ENCODE measurements at regions not wholly inside any gene's neighbourhood (a gene's known extent, or its start where the extent isn't known, plus 50 kb on each side); places are given as distances from the start of the nearest gene placed in this dataset.

DNA sequence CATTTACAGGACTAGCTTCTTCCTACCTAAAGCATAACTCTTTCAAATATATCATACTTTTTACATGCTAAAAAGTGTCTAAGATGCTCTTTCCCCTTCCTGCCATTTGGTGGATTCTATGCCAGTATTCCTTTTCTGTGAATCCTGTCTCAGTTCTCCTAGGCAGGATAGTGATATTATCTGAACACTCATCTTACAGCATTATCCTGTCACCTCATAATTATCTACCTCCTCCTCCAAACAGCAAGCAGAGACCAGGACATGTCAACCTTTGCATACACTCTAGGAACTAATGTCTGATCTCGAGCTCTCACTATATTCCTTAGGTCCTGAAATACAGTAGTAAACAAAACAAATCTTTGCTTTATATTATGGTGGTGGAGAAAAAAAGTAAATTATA is 275.5 kb downstream of the FAM181B start:
- no peak overlapping the region for H3K27ac Mint-ChIP-seq (ENCODE audit: unreplicated experiment)
- H3K4me3 Mint-ChIP-seq (ENCODE audit: unreplicated experiment), result no peak overlapping the region
- H3K36me3 Mint-ChIP-seq (ENCODE audit: low read depth, unreplicated experiment), result no peaks in the 10 kb centered on the region
- DNase-seq (ENCODE audit: low spot score), result no peak
- no peaks in the 10 kb centered on the region for H3K4me1 Mint-ChIP-seq (ENCODE audit: unreplicated experiment)
- peaks cover 4% of the 10 kb centered on the region for H3K9me3 Mint-ChIP-seq (ENCODE audit: unreplicated experiment)
- H3K27me3 Mint-ChIP-seq (ENCODE audit: unreplicated experiment), result no peaks in the 10 kb centered on the region
- TF ChIP-seq, protein P1, sequence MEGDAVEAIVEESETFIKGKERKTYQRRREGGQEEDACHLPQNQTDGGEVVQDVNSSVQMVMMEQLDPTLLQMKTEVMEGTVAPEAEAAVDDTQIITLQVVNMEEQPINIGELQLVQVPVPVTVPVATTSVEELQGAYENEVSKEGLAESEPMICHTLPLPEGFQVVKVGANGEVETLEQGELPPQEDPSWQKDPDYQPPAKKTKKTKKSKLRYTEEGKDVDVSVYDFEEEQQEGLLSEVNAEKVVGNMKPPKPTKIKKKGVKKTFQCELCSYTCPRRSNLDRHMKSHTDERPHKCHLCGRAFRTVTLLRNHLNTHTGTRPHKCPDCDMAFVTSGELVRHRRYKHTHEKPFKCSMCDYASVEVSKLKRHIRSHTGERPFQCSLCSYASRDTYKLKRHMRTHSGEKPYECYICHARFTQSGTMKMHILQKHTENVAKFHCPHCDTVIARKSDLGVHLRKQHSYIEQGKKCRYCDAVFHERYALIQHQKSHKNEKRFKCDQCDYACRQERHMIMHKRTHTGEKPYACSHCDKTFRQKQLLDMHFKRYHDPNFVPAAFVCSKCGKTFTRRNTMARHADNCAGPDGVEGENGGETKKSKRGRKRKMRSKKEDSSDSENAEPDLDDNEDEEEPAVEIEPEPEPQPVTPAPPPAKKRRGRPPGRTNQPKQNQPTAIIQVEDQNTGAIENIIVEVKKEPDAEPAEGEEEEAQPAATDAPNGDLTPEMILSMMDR (IDR thresholded peaks at IDR 0.05; ENCODE audit: unreplicated experiment), result no peak

DNA sequence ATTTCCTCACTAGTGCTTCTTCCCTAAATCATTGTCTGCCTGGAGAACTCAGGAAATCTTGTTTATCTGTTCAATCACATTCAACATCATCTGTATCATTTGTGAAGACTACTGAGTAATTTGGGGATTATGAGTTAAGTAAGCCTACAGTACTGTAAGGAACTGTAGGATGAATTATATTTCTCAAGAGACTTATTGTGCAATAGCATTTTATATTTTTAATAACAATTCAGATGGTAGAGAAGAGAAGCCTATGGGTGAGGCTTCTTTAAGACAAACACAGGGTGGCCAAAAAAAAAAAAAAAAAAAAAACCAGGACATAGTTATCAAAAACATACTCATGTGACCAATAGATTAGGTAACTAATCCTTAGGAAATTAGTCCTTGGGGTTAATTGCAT is 282.7 kb downstream of the FAM181B start:
- H3K27me3 Mint-ChIP-seq (ENCODE audit: unreplicated experiment), result no peaks in the 10 kb centered on the region
- H3K4me1 Mint-ChIP-seq (ENCODE audit: unreplicated experiment), result no peaks in the 10 kb centered on the region
- DNase-seq (ENCODE audit: low spot score), result no peak
- TF ChIP-seq, protein P1 (IDR thresholded peaks at IDR 0.05; ENCODE audit: unreplicated experiment), result no peak
- H3K27ac Mint-ChIP-seq (ENCODE audit: unreplicated experiment), result no peak overlapping the region
- H3K4me3 Mint-ChIP-seq (ENCODE audit: unreplicated experiment), result no peak overlapping the region
- H3K36me3 Mint-ChIP-seq (ENCODE audit: low read depth, unreplicated experiment), result no peaks in the 10 kb centered on the region
- no peaks in the 10 kb centered on the region for H3K9me3 Mint-ChIP-seq (ENCODE audit: unreplicated experiment)

DNA sequence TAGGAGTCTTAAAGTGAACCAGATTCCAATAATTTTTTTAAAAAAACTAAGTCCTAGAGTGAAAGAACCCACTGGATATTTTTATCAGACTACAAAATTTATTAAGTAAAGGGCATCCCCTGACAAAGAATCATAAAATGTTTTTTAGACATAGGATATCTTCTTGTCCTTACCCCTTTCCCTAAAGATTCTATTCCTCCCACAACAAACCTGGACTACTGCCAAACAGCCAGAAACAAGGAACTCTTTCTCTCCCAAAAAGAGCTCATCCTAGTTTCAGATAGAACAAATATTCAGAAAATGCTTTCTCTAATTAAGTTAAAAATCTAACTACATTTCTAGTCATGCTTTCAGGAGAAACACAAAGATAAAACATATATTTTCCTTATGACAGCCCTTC is 327.1 kb downstream of the FAM181B start:
- no peaks in the 10 kb centered on the region for H3K36me3 Mint-ChIP-seq (ENCODE audit: low read depth, unreplicated experiment)
- H3K9me3 Mint-ChIP-seq (ENCODE audit: unreplicated experiment), result peaks cover 5% of the 10 kb centered on the region
- H3K27me3 Mint-ChIP-seq (ENCODE audit: unreplicated experiment), result peaks cover 1% of the 10 kb centered on the region
- TF ChIP-seq, protein P1 (IDR thresholded peaks at IDR 0.05; ENCODE audit: unreplicated experiment), result no peak
- no peak for DNase-seq (ENCODE audit: low spot score)
- no peaks in the 10 kb centered on the region for H3K4me1 Mint-ChIP-seq (ENCODE audit: unreplicated experiment)
- no peak overlapping the region for H3K27ac Mint-ChIP-seq (ENCODE audit: unreplicated experiment)
- H3K4me3 Mint-ChIP-seq (ENCODE audit: unreplicated experiment), result no peak overlapping the region

DNA sequence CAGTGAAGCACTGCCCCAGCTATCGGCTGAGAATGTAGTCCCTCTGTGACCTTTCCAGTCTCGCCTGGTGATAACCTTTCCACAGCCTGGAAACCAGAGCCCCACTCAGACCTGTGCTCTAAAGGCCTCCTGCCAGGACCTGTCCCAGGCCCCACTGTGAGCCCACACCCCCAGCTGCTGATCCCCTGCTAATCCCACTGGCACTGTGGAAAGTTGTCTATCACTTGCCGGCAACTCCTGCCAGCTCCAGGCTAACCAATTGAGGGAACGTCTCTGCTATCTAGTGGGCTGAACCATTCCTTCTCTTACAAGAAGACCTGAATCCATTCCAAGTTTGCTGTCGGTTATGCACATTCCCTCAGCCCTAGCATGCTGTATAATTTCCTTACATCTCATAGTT is 328.2 kb downstream of the FAM181B start:
- no peak overlapping the region for H3K4me3 Mint-ChIP-seq (ENCODE audit: unreplicated experiment)
- H3K36me3 Mint-ChIP-seq (ENCODE audit: low read depth, unreplicated experiment), result no peaks in the 10 kb centered on the region
- no peaks in the 10 kb centered on the region for H3K4me1 Mint-ChIP-seq (ENCODE audit: unreplicated experiment)
- H3K27ac Mint-ChIP-seq (ENCODE audit: unreplicated experiment), result no peak overlapping the region
- TF ChIP-seq, protein P1 (IDR thresholded peaks at IDR 0.05; ENCODE audit: unreplicated experiment), result no peak
- peaks cover 1% of the 10 kb centered on the region for H3K27me3 Mint-ChIP-seq (ENCODE audit: unreplicated experiment)
- no peak for DNase-seq (ENCODE audit: low spot score)
- peaks cover 5% of the 10 kb centered on the region for H3K9me3 Mint-ChIP-seq (ENCODE audit: unreplicated experiment)

DNA sequence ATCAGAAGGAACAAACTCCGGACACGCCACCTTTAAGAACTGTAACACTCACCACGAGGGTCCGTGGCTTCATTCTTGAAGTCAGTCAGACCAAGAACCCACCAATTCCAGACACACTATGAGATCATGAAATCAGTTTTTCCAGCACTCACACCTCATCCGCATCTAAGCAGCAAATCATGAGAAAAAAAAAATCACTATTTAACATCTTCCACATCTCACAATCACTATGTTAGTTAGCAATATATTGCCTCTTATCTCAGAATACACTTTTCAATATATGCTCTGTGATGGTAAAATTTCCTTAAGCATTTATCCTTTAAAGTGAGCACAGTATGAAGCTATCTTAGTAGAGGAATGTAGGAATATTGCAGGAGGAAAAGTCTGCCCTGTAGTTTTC is 328.7 kb downstream of the FAM181B start:
- Mint-ChIP-seq H3K27ac (ENCODE audit: unreplicated experiment) (no peak overlapping the region), H3K4me3 (ENCODE audit: unreplicated experiment) (no peak overlapping the region), H3K9me3 (ENCODE audit: unreplicated experiment) (peaks cover 5% of the 10 kb centered on the region), H3K27me3 (ENCODE audit: unreplicated experiment) (peaks cover 1% of the 10 kb centered on the region), H3K4me1 (ENCODE audit: unreplicated experiment) (no peaks in the 10 kb centered on the region), H3K36me3 (ENCODE audit: low read depth, unreplicated experiment) (no peaks in the 10 kb centered on the region)
- TF ChIP-seq, protein P1 (IDR thresholded peaks at IDR 0.05; ENCODE audit: unreplicated experiment), result no peak
- DNase-seq (ENCODE audit: low spot score), result no peak
